GM19467 (cell line): ENCODE measurements at regions not wholly inside any gene's neighbourhood (a gene's known extent, or its start where the extent isn't known, plus 50 kb on each side); places are given as distances from the start of the nearest gene placed in this dataset.

ENCODE experiments used
- ATAC-seq: cut with Tn5 transposase; IDR thresholded peaks from one replicate; pipeline ENCODE4 v1.9.1; 2021; ENCODE audit warnings: mild to moderate bottlenecking, moderate library complexity; ENCODE audit not compliant: unreplicated experiment

- ATAC-seq, result no peak
Measured at GRCh38 chr2:226407135-226407534, 392.5 kb downstream of the IRS1 start.

- ATAC-seq, result no peak
Measured at GRCh38 chr2:226405465-226405864, 394.2 kb downstream of the IRS1 start.

GRCh38 chr2:226403369-226403768 is 396.3 kb downstream of the IRS1 start:
- ATAC-seq, result no peak

- ATAC-seq, result no peak
Measured at GRCh38 chr2:226399006-226399405, 400.6 kb downstream of the IRS1 start.

GRCh38 chr2:226398580-226398979 is 401.0 kb downstream of the IRS1 start:
- ATAC-seq, result no peak

GRCh38 chr2:226396541-226396940 is 403.1 kb downstream of the IRS1 start:
- ATAC-seq, result no peak

- ATAC-seq, result no peak
Measured at GRCh38 chr2:226387499-226387942, 412.1 kb downstream of the IRS1 start.

GRCh38 chr2:226383461-226383860 is 416.2 kb downstream of the IRS1 start:
- ATAC-seq, result no peak

- no peak for ATAC-seq
Measured at GRCh38 chr2:226380679-226381078, 418.9 kb downstream of the IRS1 start.

- ATAC-seq, result no peak
Measured at GRCh38 chr2:226378753-226379705, 420.6 kb downstream of the IRS1 start.

GRCh38 chr2:226376516-226377180 is 423.0 kb downstream of the IRS1 start:
- no peak for ATAC-seq

GRCh38 chr2:226366920-226367319 is 432.7 kb downstream of the IRS1 start:
- no peak for ATAC-seq

GRCh38 chr2:226364217-226364616 is 435.4 kb downstream of the IRS1 start:
- no peak for ATAC-seq

- ATAC-seq, result no peak
Measured at GRCh38 chr2:226362980-226363379, 436.6 kb downstream of the IRS1 start.

GRCh38 chr2:226360658-226361057 is 439.0 kb downstream of the IRS1 start:
- no peak for ATAC-seq

- no peak for ATAC-seq
Measured at GRCh38 chr2:226358688-226359087, 440.9 kb downstream of the IRS1 start.

- ATAC-seq, result no peak
Measured at GRCh38 chr2:226357816-226358215, 441.8 kb downstream of the IRS1 start.

GRCh38 chr2:226355600-226355999 is 444.0 kb downstream of the IRS1 start:
- no peak for ATAC-seq

GRCh38 chr2:226354434-226354833 is 445.2 kb downstream of the IRS1 start:
- ATAC-seq, result no peak

- no peak for ATAC-seq
Measured at GRCh38 chr2:226352941-226353560, 446.6 kb downstream of the IRS1 start.

- no peak for ATAC-seq
Measured at GRCh38 chr2:226351711-226352110, 447.9 kb downstream of the IRS1 start.

GRCh38 chr2:226339616-226340015 is 460.0 kb downstream of the IRS1 start:
- ATAC-seq, result no peak
